ENCODE measurements at regions not wholly inside any gene's neighbourhood (a gene's known extent, or its start where the extent isn't known, plus 50 kb on each side); places are given as distances from the start of the nearest gene placed in this dataset.

GRCh38 chr6:71067816-71068215 is 111.0 kb upstream of the B3GAT2 start:
- Histone ChIP-seq H3K4ac (ENCODE audit: low read depth in 1 of 2, low read length in 2 of 2) (no peak overlapping the region), H2BK120ac (ENCODE audit: low read depth, low read length) (no peak overlapping the region), H3K23ac (ENCODE audit: low read length in 2 of 2) (no peak overlapping the region), H4K8ac (ENCODE audit: low read length) (no peak overlapping the region), H2BK15ac (ENCODE audit: low read depth, poor library complexity, severe bottlenecking) (no peak overlapping the region), H3K4me3 (ENCODE audit: insufficient read depth in 1 of 2, low read depth in 1 of 2, low read length in 2 of 2) (no peak overlapping the region), H2BK5ac (ENCODE audit: low read depth, low read length, poor library complexity, severe bottlenecking) (no peak overlapping the region), H3K27me3 (ENCODE audit: control insufficient read depth in 1 of 2, insufficient read depth in 1 of 2, low read length in 2 of 2) (no peaks in the 10 kb centered on the region), H3K36me3 (ENCODE audit: control insufficient read depth in 1 of 2, insufficient read depth in 2 of 2, low read depth in 1 of 2, low read length in 2 of 2) (no peaks in the 10 kb centered on the region), H2AFZ (ENCODE audit: low read depth, low read length) (no peak overlapping the region), H3K14ac (ENCODE audit: low read length in 2 of 2) (no peak overlapping the region), H3K4me2 (ENCODE audit: low read length, poor library complexity, severe bottlenecking) (no peak overlapping the region), H3K9me3 (ENCODE audit: control insufficient read depth, low read length) (no peaks in the 10 kb centered on the region), H2BK12ac (ENCODE audit: low read length in 2 of 2) (no peak overlapping the region), H2AK5ac (ENCODE audit: low read length, severe bottlenecking) (no peak overlapping the region), H4K91ac (ENCODE audit: low read length) (no peak overlapping the region), H3K9ac (ENCODE audit: low read length) (no peak overlapping the region), H3K4me1 (ENCODE audit: control insufficient read depth, insufficient read depth, low read depth, low read length) (no peaks in the 10 kb centered on the region), H3K27ac (ENCODE audit: low read length, poor library complexity, severe bottlenecking) (no peak overlapping the region), H3K18ac (ENCODE audit: low read depth in 1 of 2, low read length in 2 of 2) (no peak overlapping the region), H3K79me1 (replicated peaks; ENCODE audit: low read length, poor library complexity, severe bottlenecking) (no peaks in the 10 kb centered on the region)
- no peak for DNase-seq
- WGBS = 93% methylated on average over 5 of the region's 5 CpGs

GRCh38 chr6:71072508-71072907 is 115.6 kb upstream of the B3GAT2 start:
- no peaks in the 10 kb centered on the region for H3K4me1 ChIP-seq (ENCODE audit: control insufficient read depth, insufficient read depth, low read depth, low read length)
- no peak overlapping the region for H2AFZ ChIP-seq (ENCODE audit: low read depth, low read length)
- H2BK12ac ChIP-seq (ENCODE audit: low read length in 2 of 2) = no peak overlapping the region

GRCh38 chr6:71077655-71078054 is 120.8 kb upstream of the B3GAT2 start:
- peaks cover 0 to 6% of the 10 kb centered on the region in 2 experiments for H3K27me3 ChIP-seq (ENCODE audit: control insufficient read depth in 1 of 2, insufficient read depth in 1 of 2, low read length in 2 of 2)
- WGBS = no CpG with 5 or more reads among the region's 2 CpGs

More at GRCh38 chr6:71072508-71072907, 115.6 kb upstream of the B3GAT2 start:
- H3K27me3 ChIP-seq (ENCODE audit: control insufficient read depth in 1 of 2, insufficient read depth in 1 of 2, low read length in 2 of 2) = peaks cover 0 to 6% of the 10 kb centered on the region in 2 experiments
- no peak overlapping the region for H2BK120ac ChIP-seq (ENCODE audit: low read depth, low read length)
- H4K91ac ChIP-seq (ENCODE audit: low read length) = no peak overlapping the region
- no peak overlapping the region for H2BK5ac ChIP-seq (ENCODE audit: low read depth, low read length, poor library complexity, severe bottlenecking)
- no peak overlapping the region for H3K4me2 ChIP-seq (ENCODE audit: low read length, poor library complexity, severe bottlenecking)
- H3K18ac ChIP-seq (ENCODE audit: low read depth in 1 of 2, low read length in 2 of 2) = no peak overlapping the region
- no peak overlapping the region for H2BK15ac ChIP-seq (ENCODE audit: low read depth, poor library complexity, severe bottlenecking)
- H3K23ac ChIP-seq (ENCODE audit: low read length in 2 of 2) = no peak overlapping the region
- peak overlapping the region; percentile 54 for H3K27ac ChIP-seq (ENCODE audit: low read length, poor library complexity, severe bottlenecking)
- no peak overlapping the region for H3K9ac ChIP-seq (ENCODE audit: low read length)
- no peaks in the 10 kb centered on the region for H3K9me3 ChIP-seq (ENCODE audit: control insufficient read depth, low read length)
- 57% methylated on average over 2 of the region's 3 CpGs for WGBS
- no peak overlapping the region for H3K4ac ChIP-seq (ENCODE audit: low read depth in 1 of 2, low read length in 2 of 2)
- H3K36me3 ChIP-seq (ENCODE audit: control insufficient read depth in 1 of 2, insufficient read depth in 2 of 2, low read depth in 1 of 2, low read length in 2 of 2) = no peaks in the 10 kb centered on the region
- no peak overlapping the region for H3K4me3 ChIP-seq (ENCODE audit: insufficient read depth in 1 of 2, low read depth in 1 of 2, low read length in 2 of 2)
- no peak overlapping the region for H3K14ac ChIP-seq (ENCODE audit: low read length in 2 of 2)
- no peak overlapping the region for H4K8ac ChIP-seq (ENCODE audit: low read length)
- H3K79me1 ChIP-seq (replicated peaks; ENCODE audit: low read length, poor library complexity, severe bottlenecking) = no peaks in the 10 kb centered on the region
- H2AK5ac ChIP-seq (ENCODE audit: low read length, severe bottlenecking) = no peak overlapping the region
- peak; percentile 54 for DNase-seq

DNA sequence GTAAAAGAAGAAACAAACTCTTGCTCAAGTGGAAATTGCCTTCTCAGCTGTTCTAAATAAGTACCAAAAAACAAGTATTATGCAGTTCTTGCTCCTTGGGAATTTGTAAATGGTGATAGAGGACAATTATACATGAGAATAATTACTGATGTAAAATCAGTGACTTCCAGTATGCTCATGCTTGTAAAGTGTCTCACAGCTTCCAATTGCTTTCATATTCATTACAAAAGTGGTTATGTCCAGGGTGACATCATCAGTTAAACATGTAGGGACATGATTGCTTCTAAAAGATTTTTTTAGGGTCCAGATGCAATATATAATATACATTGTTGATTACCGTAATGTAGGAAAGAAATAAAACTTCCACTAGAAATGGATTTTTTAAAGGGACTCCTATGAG is 122.8 kb upstream of the B3GAT2 start:
- no peak overlapping the region for H2AFZ ChIP-seq (ENCODE audit: low read depth, low read length)
- no peak overlapping the region for H2BK5ac ChIP-seq (ENCODE audit: low read depth, low read length, poor library complexity, severe bottlenecking)
- H3K18ac ChIP-seq (ENCODE audit: low read depth in 1 of 2, low read length in 2 of 2) = no peak overlapping the region
- peaks cover 3% of the 10 kb centered on the region for H3K4me1 ChIP-seq (ENCODE audit: control insufficient read depth, insufficient read depth, low read depth, low read length)
- H3K4me2 ChIP-seq (ENCODE audit: low read length, poor library complexity, severe bottlenecking) = no peak overlapping the region
- H3K14ac ChIP-seq (ENCODE audit: low read length in 2 of 2) = no peak overlapping the region
- H2BK120ac ChIP-seq (ENCODE audit: low read depth, low read length) = no peak overlapping the region
- no peaks in the 10 kb centered on the region for H3K36me3 ChIP-seq (ENCODE audit: control insufficient read depth in 1 of 2, insufficient read depth in 2 of 2, low read depth in 1 of 2, low read length in 2 of 2)
- WGBS = no CpG with 5 or more reads among the region's 1 CpG
- H3K4ac ChIP-seq (ENCODE audit: low read depth in 1 of 2, low read length in 2 of 2) = no peak overlapping the region
- no peaks in the 10 kb centered on the region for H3K79me1 ChIP-seq (replicated peaks; ENCODE audit: low read length, poor library complexity, severe bottlenecking)
- no peak overlapping the region for H2BK12ac ChIP-seq (ENCODE audit: low read length in 2 of 2)
- peaks cover 6% of the 10 kb centered on the region for H3K9me3 ChIP-seq (ENCODE audit: control insufficient read depth, low read length)
- DNase-seq = peak; percentile 54
- H2BK15ac ChIP-seq (ENCODE audit: low read depth, poor library complexity, severe bottlenecking) = no peak overlapping the region
- no peak overlapping the region for H3K4me3 ChIP-seq (ENCODE audit: insufficient read depth in 1 of 2, low read depth in 1 of 2, low read length in 2 of 2)
- H4K8ac ChIP-seq (ENCODE audit: low read length) = no peak overlapping the region
- H2AK5ac ChIP-seq (ENCODE audit: low read length, severe bottlenecking) = no peak overlapping the region
- H3K23ac ChIP-seq (ENCODE audit: low read length in 2 of 2) = no peak overlapping the region
- peak overlapping the region; percentile 31 for H3K9ac ChIP-seq (ENCODE audit: low read length)
- H3K27ac ChIP-seq (ENCODE audit: low read length, poor library complexity, severe bottlenecking) = peak overlapping the region; percentile 55
- H4K91ac ChIP-seq (ENCODE audit: low read length) = no peak overlapping the region
- H3K27me3 ChIP-seq (ENCODE audit: control insufficient read depth in 1 of 2, insufficient read depth in 1 of 2, low read length in 2 of 2) = peaks cover 0 to 6% of the 10 kb centered on the region in 2 experiments

More at GRCh38 chr6:71077655-71078054, 120.8 kb upstream of the B3GAT2 start:
- Histone ChIP-seq H2AK5ac (ENCODE audit: low read length, severe bottlenecking) (no peak overlapping the region), H2BK15ac (ENCODE audit: low read depth, poor library complexity, severe bottlenecking) (no peak overlapping the region), H2BK5ac (ENCODE audit: low read depth, low read length, poor library complexity, severe bottlenecking) (no peak overlapping the region), H2AFZ (ENCODE audit: low read depth, low read length) (no peak overlapping the region), H3K4me3 (ENCODE audit: insufficient read depth in 1 of 2, low read depth in 1 of 2, low read length in 2 of 2) (no peak overlapping the region), H4K91ac (ENCODE audit: low read length) (no peak overlapping the region), H3K23ac (ENCODE audit: low read length in 2 of 2) (no peak overlapping the region), H3K18ac (ENCODE audit: low read depth in 1 of 2, low read length in 2 of 2) (no peak overlapping the region), H3K27ac (ENCODE audit: low read length, poor library complexity, severe bottlenecking) (no peak overlapping the region), H3K4me2 (ENCODE audit: low read length, poor library complexity, severe bottlenecking) (no peak overlapping the region), H4K8ac (ENCODE audit: low read length) (no peak overlapping the region), H3K4ac (ENCODE audit: low read depth in 1 of 2, low read length in 2 of 2) (no peak overlapping the region), H2BK120ac (ENCODE audit: low read depth, low read length) (no peak overlapping the region), H3K36me3 (ENCODE audit: control insufficient read depth in 1 of 2, insufficient read depth in 2 of 2, low read depth in 1 of 2, low read length in 2 of 2) (no peaks in the 10 kb centered on the region), H3K14ac (ENCODE audit: low read length in 2 of 2) (no peak overlapping the region), H3K79me1 (replicated peaks; ENCODE audit: low read length, poor library complexity, severe bottlenecking) (no peaks in the 10 kb centered on the region), H3K9ac (ENCODE audit: low read length) (no peak overlapping the region), H3K9me3 (ENCODE audit: control insufficient read depth, low read length) (peaks cover 6% of the 10 kb centered on the region), H2BK12ac (ENCODE audit: low read length in 2 of 2) (no peak overlapping the region), H3K4me1 (ENCODE audit: control insufficient read depth, insufficient read depth, low read depth, low read length) (peaks cover 3% of the 10 kb centered on the region)
- no peak for DNase-seq

Measured in mesenchymal stem cell (in vitro differentiated cells and primary cell).